Ovary (tissue), 7 donors: ENCODE measurements at regions not wholly inside any gene's neighbourhood (a gene's known extent, or its start where the extent isn't known, plus 50 kb on each side); places are given as distances from the start of the nearest gene placed in this dataset.

Experiments
- DNase-seq, 5 donors: peaks; one replicate each; pipeline ENCODE4 v3.0.0-alpha.2; 2019 to 2020
- H3K27ac ChIP-seq, 2 donors: fragments of 200-600 bp; one replicate each; pipeline versions ENCODE4 v1.5.1 to v1.8.0; 2019 to 2022
- H3K27me3 ChIP-seq: fragments of 200-600 bp; one replicate; pipeline ENCODE4 v1.8.0; 2022
- H3K36me3 ChIP-seq: fragments of 200-600 bp; sonication (generic); one replicate; pipeline ENCODE4 v1.5.1; 2019
- H3K4me1 ChIP-seq: one replicate; pipeline ENCODE4 v1.8.1; 2013; ENCODE audit warnings: mild to moderate bottlenecking, moderate library complexity; ENCODE audit not compliant: insufficient read depth
- H3K4me3 ChIP-seq: fragments of 200-600 bp; sonication (generic); one replicate; pipeline ENCODE4 v1.5.1; 2017
- H3K9me3 ChIP-seq, 2 donors: fragments of 200-600 bp in 1 of 2; sonication (generic) in 1 of 2; one replicate each; pipeline versions ENCODE4 v1.5.1 to v1.8.1; 2013 to 2019; ENCODE audit warnings: mild to moderate bottlenecking in 1 of 2, moderate library complexity in 1 of 2
- CTCF ChIP-seq, 3 donors: fragments of 450-650 bp in 2 of 3; fragments of 200-600 bp in 1 of 3; IDR thresholded peaks; one replicate each; pipeline versions ENCODE4 v1.5.1 to v1.8.0; 2016 to 2022; ENCODE audit warnings: antibody characterized with exemption in 3 of 3, mild to moderate bottlenecking in 1 of 3
- EP300 ChIP-seq: sonication (generic); formaldehyde crosslinking; IDR thresholded peaks from one replicate; pipeline ENCODE4 v1.6.1; 2017; ENCODE audit warnings: antibody characterized with exemption
- POLR2A ChIP-seq: fragments of 450-650 bp; IDR thresholded peaks from one replicate; pipeline ENCODE4 v1.6.1; 2017; ENCODE audit warnings: antibody characterized with exemption, mild to moderate bottlenecking, moderate library complexity
- WGBS, 3 donors: extraction: QIAGEN DNeasy Blood & Tissue Kit in 1 of 3; methylation state at CpG; one replicate each; pipeline versions ENCODE4 v1.1.5 to v1.1.7; 2013 to 2017; 5-methylcytosine and 5-hydroxymethylcytosine counted together
- intact Hi-C, 4 donors: fragments of 100-400 bp; cut with DNase I; formaldehyde crosslinking; loops; one replicate each; pipeline versions ENCODE4 v1.11.0 to v1.15.1; 2022 to 2023
- donor health status: DM: no; HTN: no; CAD: no; lungs with moderate emphysema.
- donor health status: DM: no; HTN: no; CAD: no.
- donor health status: Bipolar disorder and iron deficiency.
- donor health status: DM: no; HTN: no; CAD: no.
- donor health status: DM: yes; HTN: yes; CAD: no.

GRCh38 chr4:164550989-164551712, 202.8 kb upstream of the SMIM31 start:
- no peaks in the 10 kb centered on the region for H3K27me3 ChIP-seq
- DNase-seq: no peak
- H3K4me3 ChIP-seq: no peak overlapping the region
- TF ChIP-seq CTCF (IDR thresholded peaks at IDR 0.05) (no peak), EP300 (no peak), POLR2A (no peak)
- no peaks in the 10 kb centered on the region for H3K4me1 ChIP-seq
- H3K27ac ChIP-seq: no peak overlapping the region
- 68 to 75% (median 69%) methylated on average over 5 of the region's 5 CpGs for WGBS, 3 donors
- intact Hi-C loops: no loop called here
- H3K9me3 ChIP-seq: no peaks in the 10 kb centered on the region
- H3K36me3 ChIP-seq: no peaks in the 10 kb centered on the region

- Histone ChIP-seq H3K36me3 (no peaks in the 10 kb centered on the region), H3K4me1 (no peaks in the 10 kb centered on the region), H3K9me3 (no peaks in the 10 kb centered on the region), H3K27me3 (no peaks in the 10 kb centered on the region), H3K4me3 (no peak overlapping the region), H3K27ac (no peak overlapping the region)
- intact Hi-C loops: no loop called here
- DNase-seq: no peak
- WGBS, 3 donors: 54 to 74% (median 54%) methylated on average over 4 of the region's 4 CpGs
- TF ChIP-seq CTCF (IDR thresholded peaks at IDR 0.05) (no peak), POLR2A (no peak)
Measured at GRCh38 chr4:164551713-164552040, 202.3 kb upstream of the SMIM31 start.

- 51 to 70% (median 51%) methylated on average over 7 of the region's 7 CpGs for WGBS, 3 donors
- intact Hi-C loops: no loop called here
- no peak overlapping the region for H3K4me3 ChIP-seq
Measured at GRCh38 chr4:164571593-164572390, 182.1 kb upstream of the SMIM31 start.

GRCh38 chr4:164572877-164573279, 181.1 kb upstream of the SMIM31 start:
- Histone ChIP-seq H3K9me3 (no peaks in the 10 kb centered on the region), H3K27ac (no peak overlapping the region), H3K4me3 (no peak overlapping the region), H3K4me1 (no peaks in the 10 kb centered on the region), H3K27me3 (no peaks in the 10 kb centered on the region), H3K36me3 (no peaks in the 10 kb centered on the region)
- no peak for DNase-seq
- intact Hi-C loops: no loop called here
- TF ChIP-seq CTCF (IDR thresholded peaks at IDR 0.05) (no peak), EP300 (no peak), POLR2A (no peak)

More at GRCh38 chr4:164571593-164572390, 182.1 kb upstream of the SMIM31 start:
- no peak overlapping the region for H3K27ac ChIP-seq
- H3K4me1 ChIP-seq: no peaks in the 10 kb centered on the region
- no peaks in the 10 kb centered on the region for H3K9me3 ChIP-seq
- H3K27me3 ChIP-seq: no peaks in the 10 kb centered on the region
- H3K36me3 ChIP-seq: no peaks in the 10 kb centered on the region
- no peak for DNase-seq
- TF ChIP-seq POLR2A (no peak), EP300 (no peak), CTCF (IDR thresholded peaks at IDR 0.05) (no peak)
